ENCODE measurements at regions not wholly inside any gene's neighbourhood (a gene's known extent, or its start where the extent isn't known, plus 50 kb on each side); places are given as distances from the start of the nearest gene placed in this dataset.
"Not testable (repeated sequence)": the region's sequence is repeated elsewhere in the genome, so short reads cannot be mapped to it uniquely, and the experiment has no call there.

DNA sequence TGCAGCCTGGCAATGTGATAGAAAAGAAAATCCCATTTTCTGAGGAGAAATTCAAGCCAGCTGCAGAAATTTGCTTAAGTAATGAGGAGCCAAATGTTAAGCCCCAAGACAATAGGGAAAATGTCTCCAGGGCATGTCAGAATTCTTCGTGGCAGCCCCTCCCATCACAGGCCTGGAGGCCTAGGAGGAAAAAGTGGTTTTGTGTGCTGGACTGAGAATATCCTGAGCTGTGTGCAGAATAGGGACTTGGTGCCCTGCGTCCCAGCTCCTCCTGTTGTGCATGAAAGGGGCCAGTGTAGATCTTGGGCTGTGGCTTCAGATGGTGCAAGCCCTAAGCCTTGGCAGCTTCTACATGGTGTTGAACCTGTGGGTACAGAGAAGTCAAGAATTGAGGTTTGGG, 948.3 kb downstream of the METTL15 start:
- not testable (repeated sequence) for DNase-seq (ENCODE audit: low read depth)

DNA sequence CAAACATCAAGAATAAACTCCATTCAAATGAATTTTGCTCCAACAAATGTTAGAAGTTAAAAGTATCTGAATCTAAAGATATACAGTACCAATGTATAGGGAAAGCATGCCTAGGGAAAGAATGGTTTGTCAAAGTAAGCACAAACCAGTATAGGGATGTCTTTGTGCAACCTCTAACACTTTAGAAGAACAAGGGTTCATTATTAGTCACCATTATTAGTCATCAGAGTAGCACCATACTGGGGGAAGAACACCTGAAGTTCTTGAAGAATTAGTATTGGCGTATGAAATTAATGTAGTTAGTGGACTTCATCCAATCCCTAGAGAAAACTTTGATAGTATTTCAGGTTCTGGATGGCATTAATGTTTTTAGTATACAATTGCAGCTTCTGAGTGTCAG, 943.7 kb downstream of the METTL15 start:
- DNase-seq (ENCODE audit: low read depth) = no peak

DNA sequence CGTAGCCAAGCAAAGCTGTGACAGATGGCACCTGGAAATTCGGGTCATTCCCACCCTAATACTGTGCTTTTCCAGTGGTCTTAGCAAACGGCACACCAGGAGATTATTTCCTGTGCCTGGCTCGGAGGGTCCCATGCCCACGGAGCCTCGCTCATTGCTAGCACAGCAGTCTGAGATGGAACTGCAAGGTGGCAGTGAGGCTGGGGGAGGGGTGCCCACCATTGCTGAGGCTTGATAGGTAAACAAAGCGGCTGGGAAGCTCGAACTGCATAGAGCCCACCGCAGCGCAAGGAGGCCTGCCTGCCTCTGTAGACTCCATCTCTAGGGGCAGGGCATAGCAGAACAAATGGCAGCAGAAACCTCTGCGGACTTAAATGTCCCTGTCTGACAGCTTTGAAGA, 942.8 kb downstream of the METTL15 start:
- DNase-seq (ENCODE audit: low read depth) = not testable (repeated sequence)

DNA sequence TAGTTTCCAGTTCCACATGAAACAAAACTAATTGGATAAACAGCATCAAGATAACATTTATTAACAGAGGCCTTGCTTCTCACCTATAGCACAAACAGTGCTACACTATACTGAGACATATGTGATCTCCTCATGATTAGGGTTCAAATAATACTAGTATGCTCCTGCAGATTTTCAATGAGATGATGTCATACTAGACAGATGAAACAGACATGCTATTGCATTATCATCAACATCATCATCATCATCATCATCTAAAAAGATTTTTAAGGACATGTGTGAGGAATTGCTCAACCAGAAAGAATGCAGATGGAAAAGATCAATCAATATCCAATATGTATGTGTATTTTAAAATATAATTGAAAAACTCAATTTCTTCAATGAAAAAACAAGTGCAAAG, 932.3 kb downstream of the METTL15 start:
- no peak for DNase-seq (ENCODE audit: low read depth)

DNA sequence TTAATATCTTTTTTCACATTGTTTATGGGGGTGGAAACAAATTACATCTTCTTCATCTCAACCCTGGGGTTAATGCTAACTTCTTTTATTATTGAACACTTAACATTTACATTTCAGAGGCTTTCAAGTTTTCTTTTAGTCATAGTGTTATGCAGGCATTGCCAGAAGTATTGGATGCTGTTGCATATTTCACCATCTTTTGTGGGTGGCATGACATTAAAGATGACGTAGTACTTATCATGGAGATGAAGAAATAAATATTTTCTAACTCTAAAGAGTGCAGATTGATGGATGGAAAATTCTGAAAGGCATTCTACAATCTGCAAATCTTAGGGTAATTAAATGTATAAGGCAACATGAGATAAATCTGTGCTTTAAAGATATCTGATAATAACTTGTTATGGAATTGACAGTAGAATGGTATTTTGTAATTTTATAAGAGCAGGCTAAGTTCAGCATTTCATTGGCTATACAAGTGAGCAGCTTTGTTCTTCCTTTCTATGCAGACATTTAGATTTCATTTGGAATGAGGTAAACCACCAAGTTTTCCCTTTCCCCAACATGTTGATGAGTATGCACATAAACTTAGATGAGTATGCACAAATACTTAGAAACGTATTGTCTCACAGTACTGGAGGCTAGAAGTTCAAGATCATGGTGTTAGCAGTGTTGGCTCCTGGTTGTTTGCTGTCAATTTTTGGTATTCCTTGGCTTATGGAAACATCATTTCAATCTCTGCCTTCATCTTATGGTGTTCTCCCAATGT, 924.4 kb downstream of the METTL15 start:
- DNase-seq (ENCODE audit: low read depth) = no peak

DNA sequence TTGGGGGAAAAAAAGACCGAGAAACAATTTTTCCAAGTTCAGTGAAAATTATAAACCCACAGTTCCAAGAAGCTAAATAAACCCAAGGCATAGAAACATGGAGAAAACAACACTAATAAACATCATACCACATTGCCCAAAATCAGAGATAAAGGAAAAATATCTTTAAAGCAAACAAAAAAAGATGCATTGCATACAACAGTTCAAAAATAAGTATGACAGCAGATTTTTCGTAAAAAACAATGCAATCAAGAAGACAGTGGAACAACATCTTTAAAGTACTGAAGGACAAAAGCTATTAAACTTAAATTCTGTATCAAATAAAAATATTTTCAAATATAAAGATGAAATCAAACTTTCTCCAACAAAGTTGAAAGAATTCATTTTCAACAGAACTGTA, 921.3 kb downstream of the METTL15 start:
- no peak for DNase-seq (ENCODE audit: low read depth)

DNA sequence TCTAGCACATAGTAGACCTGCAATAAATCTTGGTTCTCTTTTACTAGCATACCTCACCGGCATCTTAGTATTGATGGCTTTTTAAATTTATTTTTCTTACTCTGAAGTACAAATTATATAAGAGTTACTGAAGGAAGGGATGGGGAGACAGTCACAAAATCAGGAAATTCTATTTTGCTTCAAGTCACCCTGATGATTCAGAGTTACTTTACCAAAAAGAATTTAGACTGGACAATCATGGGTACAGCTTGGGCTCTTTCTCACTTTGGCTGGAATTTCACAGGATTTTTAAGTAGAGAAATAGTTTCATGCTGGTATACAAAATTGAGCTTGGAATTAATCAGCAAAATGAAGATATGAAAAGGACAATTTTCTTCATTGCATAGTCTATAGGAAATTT, 919.2 kb downstream of the METTL15 start:
- DNase-seq (ENCODE audit: low read depth) = no peak

DNA sequence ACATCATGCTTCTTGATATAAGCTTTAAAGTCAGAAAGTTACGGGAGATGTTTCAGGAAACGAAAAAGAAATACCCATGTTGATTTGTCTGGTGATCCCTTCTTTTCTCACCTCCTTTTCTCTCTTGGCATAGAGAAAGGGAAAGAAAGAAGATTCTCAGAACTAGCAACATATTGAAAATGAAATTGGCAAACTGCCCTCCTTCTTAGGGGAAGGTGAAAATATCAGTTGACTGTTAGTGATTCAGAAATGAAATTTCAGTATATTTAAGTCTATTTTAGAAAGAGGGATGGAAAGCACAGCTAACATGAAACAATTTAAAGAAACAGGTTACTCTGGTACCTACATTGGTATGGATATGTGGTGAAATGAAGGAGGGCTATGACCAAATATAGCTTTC, 918.1 kb downstream of the METTL15 start:
- no peak for DNase-seq (ENCODE audit: low read depth)

DNA sequence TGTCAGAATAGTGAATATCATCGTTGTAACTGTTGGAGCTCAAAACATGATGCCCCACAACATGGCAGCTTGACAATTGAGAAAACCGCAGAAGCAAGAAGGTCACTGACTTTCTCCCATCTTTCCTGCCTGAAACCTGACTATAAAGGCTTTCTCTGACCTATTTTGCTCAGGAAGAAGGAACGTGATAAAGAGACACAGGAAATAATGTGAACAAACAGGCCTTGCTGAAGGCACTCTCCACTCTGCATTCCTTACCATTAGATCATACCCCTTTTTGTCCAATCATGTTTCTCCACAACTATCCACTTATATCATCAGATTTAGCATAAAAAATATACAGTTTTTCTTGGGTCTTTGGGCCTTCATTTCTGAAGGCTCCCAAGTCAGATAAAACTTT, 916.8 kb downstream of the METTL15 start:
- no peak for DNase-seq (ENCODE audit: low read depth)

DNA sequence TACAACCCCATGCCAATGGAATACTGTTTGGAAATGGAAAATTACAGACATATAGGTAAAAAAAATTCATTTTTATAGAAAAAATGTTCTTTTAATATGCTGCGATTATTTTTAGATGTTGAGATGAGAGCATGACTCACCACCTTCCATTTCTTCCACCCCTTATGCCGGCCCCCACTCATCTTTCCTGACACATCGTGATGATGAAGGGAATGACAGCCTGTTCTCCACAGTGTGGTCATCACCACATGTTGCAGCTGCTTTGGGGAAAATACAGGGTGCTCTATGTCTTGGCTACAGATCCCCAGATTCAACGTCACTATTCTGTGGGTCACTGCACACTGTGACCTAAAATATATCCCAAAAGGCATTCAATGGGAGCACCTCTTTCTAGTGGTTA, 916.2 kb downstream of the METTL15 start:
- DNase-seq (ENCODE audit: low read depth) = no peak

DNA sequence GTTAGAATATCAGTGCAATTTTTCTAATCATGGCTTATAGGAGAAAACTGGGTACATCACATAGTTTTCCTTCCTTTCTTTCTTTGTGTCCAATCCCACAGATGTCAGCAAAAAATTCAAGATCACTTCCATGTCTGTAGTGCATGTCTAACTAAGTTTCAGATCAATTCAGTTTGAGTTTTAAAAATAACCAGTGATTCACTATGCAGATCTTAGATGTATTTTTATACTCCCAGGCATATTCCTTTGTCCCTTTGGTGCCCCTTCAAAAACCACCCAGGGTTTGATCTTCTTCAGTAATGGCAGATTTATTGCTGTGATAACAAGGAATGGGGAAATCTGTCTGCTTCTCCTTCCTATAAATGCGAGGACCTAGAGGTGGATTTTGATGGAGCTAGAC, 915.6 kb downstream of the METTL15 start:
- DNase-seq (ENCODE audit: low read depth) = no peak

DNA sequence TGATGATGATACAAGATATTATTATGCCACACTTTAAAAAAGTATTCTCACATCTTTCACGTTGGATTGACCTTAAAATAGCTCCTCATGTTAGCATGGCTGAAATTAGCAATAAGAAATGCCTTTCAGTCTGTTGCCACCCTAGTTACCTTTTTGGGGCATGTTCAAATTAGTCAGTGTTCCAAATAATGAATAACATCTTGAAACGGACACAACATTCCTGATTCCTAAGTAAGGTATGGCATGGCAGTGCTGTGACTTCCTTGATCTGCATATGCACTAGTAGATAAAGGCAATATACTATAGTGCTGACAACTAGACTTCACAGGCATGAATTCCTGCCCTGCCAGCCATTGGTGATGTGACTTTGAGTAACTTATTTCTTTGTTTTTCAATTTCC, 914.5 kb downstream of the METTL15 start:
- DNase-seq (ENCODE audit: low read depth) = no peak

DNA sequence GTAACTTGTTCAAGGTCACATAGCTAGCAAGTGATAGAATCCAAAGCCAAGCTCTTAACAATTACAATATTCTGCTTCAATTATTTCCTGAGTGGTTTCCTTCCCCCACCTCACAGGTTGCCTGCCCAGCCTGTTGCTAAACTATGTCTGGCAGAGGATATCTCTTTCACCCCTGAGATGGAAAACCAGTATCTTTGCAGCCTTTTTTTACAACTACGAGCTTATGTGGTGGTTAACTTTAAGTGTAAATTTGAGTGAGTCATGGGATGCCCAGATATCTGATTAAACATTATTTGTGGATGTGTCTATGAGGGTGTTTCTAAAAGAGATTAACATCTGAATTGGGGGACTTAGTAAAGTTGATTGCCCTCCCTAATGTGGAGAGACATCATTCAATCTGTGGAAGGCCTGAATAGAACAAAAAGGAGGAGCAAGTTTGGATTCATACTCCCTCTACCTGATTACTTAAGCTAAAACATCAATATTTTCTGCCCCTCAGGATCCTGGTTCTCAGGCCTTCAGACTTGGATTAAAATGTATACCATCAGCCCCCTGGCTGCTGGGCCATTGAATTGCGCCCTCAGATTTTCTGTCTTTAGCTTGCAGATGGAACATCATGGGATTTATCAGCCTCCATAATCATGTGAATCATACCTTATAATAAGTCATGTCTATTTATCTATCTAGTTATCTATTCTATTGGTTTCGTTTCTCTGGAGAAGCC, 911.9 kb downstream of the METTL15 start:
- no peak for DNase-seq (ENCODE audit: low read depth)

DNA sequence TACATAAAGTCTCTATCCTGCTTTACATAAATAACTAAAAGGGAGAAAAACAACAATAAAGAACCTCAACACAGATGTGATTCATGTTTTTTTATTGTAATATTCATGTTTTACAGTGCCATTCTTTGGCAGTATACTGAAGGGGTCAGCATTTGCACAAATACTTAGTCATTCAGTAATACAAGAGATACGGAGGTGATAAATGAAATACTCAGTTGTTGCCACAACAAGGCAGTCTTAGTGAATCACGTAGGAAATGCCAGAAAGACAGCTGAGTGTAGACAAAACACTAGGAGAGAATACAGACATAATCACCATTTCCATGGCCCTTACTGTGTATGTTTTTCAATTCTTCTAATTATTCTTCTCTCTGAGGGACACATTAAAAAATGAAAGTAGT, 910.4 kb downstream of the METTL15 start:
- peak; percentile 82 for DNase-seq (ENCODE audit: low read depth)

DNA sequence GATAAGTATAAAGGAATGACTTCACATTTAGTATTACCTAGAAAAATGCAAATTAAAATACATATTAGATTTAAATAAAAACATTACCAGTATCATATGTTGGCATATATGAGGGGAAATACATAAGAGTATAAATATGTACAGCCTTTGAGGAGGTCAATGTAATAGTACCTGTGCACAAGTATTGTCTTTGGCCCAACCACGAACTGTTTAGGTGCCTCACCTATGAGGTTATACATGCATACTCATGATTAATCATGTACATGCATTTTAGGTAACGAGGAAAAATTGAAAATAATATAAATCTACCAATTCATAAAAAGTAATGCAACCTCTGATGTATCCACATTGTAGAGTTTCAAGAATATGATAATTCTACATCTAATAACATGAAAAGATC, 909.8 kb downstream of the METTL15 start:
- DNase-seq (ENCODE audit: low read depth) = no peak

DNA sequence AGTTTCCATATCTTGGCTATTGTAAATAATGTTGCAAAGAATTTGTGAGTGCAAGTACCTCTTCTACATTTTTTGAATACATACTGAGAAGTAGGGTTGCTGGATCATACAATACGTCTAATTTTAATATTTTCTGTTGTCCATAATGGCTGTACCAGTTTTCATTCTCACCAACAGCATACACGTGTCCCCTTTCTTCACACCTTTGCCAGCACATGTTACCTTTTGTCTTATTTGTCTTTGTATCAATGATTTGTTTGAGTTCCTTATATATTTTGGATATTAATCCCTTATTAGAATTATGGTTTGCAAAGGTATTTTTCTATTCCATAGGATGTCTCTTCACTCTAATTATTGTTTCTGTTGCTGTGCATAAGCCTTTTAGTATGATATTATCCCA, 904.3 kb downstream of the METTL15 start:
- DNase-seq (ENCODE audit: low read depth) = no peak

DNA sequence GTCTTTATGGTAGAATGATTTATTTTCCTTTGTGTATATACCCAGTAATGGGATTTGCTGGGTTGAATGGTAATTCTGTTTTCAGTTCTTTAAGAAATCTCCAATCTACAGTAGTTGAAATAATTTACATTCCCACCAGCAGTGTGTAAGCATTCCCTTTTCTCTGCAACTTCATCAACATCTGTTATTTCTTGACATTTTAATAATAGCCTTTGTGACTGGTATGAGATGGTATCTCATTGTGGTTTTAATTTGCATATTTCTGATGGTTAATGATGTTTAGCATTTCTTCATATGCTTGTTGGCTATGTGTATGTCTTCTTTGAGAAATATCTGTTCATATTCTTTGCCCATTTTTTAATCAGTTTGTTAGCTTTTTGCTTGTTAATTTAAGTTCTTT, 901.2 kb downstream of the METTL15 start:
- peak; percentile 62 for DNase-seq (ENCODE audit: low read depth)

DNA sequence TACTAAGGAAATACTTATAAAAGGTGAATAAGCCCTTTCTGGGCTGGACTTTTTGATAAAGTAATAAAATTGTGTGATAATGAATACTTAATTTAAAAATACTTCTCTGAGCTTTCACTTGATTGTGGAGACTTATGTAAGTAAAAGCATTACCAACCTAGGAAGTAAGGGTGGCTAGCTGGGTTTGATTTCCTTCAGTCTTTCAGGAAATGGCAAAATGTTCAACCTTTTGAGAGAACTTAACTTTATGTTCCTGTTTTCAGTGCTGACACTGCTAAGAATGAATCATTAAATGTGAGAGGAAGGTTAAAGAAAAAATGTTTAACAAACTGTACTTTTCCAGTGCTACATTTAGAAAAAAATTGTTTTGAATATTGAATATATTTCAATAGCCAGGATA, 900.3 kb downstream of the METTL15 start:
- no peak for DNase-seq (ENCODE audit: low read depth)

DNA sequence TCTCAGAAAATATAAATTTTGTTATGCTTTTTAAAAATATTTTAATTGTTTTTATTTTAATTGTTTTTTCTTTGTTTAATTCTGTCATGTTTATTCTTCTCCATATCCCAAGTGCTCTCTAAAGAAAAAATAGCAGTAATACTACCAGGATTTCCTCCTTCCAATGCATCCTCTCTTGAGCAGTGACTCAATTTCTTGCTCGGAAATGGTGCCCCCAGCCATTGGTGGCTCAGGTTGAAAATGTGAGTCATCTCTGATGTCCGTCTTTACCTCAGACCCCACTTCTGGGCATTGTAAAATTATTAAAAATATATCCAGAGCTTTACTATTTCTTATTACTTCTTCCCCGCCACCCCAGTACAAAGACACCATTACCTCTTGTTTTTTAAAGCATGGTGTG, 898.5 kb downstream of the METTL15 start:
- no peak for DNase-seq (ENCODE audit: low read depth)

DNA sequence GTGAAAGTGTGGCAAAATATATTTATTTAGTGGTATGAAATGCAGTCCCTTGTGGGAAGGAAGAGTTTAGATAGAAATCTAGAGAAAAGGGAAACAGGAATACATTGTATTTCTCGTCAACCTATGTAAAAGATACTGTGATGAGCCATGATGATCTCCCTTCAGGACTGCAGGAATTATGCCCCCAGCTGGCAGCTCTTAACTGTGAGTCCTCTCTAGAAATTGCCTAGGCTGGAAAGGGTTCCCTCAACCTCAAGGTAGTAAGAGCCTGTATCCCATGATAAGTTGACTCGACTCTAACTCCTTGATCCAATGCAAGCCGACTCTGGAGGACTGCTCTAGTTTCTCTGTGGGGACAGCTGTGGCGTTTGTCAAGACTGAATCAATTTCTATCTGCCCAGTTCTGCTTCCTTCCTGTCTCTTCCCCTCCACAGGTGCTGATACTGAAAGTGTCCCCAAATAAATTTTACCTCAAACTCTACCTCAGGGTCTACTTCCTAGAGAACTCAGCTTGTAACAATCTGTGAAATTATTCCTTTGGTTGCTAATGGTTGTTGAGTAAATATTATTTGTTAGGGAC, 897.3 kb downstream of the METTL15 start:
- DNase-seq (ENCODE audit: low read depth) = no peak

DNA sequence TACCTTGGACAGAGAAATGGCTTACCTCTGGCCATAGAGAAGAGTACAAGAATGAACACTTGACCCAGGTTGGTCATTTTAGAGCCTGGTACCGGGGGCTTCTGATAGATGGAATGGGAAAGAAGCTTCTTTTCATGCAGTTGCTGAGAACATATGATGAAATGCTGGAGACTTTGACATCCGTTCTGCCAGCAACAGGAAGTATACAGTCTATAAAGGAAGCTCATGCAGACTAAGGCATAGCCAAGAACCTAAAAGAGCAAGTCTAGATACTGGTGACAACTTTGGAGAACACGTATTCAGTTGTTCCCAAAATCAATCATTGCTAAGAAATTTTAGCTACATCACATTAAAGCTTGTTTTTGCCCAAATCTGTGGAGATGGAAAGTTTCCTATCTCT, 894.6 kb downstream of the METTL15 start:
- DNase-seq (ENCODE audit: low read depth) = no peak

DNA sequence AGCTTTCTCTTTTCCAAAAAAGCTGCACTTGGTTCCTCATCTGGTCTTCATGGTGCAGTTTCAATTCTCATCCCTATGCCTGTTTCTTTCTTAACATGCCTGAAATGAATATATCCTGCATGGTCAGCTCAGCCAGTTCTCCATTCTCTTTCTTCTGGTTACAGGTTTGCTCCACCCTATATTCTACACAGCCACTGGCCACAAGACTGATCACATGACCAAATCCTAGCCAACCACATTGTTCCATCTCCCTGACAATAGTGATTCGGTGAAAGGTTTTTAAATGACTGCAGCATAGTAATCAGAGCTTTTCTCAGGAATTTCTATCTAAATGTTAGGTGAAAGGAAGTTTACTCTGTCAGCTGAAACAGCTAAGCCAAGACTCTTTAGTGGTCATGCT, 891.4 kb downstream of the METTL15 start:
- DNase-seq (ENCODE audit: low read depth) = no peak

DNA sequence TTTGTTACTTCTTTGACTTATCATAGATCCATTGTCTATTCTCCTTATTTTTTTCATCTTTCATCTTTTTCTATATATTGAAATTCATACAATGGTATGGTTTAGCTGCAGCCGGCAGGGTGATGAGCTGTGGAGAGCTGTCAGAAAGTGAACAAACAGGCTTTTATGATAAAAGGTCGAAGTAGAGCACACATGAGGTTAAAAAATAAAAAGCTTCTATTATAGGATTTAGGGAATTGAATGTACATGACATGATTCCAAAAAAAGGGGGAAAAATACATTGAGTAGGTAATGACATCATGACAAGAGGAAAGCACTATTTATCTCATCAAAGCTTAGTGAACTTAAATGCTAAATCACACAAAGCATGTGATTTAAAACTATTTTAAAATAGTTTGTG, 884.8 kb downstream of the METTL15 start:
- no peak for DNase-seq (ENCODE audit: low read depth)

DNA sequence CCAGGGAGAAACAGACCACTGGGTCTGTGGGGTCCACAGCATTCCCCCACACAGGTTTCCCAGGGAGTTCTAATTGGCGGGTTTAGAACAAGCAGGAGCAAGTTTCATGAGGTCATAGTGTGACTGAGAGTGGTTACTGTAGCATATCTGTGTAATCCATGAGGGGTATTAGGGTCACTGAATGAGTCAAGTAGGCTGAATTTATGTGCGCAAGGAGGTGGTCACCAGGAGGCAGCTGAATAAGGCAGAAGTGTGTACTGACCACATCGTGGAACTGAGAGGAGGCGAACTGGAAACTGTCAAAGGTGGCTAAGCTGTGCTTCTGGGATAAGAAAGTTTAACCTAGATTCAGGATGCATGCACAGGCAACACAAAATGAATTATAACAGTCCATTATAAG, 876.0 kb downstream of the METTL15 start:
- DNase-seq (ENCODE audit: low read depth) = no peak
